HG03139 (cell line): ENCODE measurements at regions not wholly inside any gene's neighbourhood (a gene's known extent, or its start where the extent isn't known, plus 50 kb on each side); places are given as distances from the start of the nearest gene placed in this dataset.

ENCODE experiments used
- ATAC-seq: cut with Tn5 transposase; IDR thresholded peaks from one replicate; pipeline ENCODE4 v1.9.1; 2021; ENCODE audit not compliant: unreplicated experiment

- ATAC-seq = no peak
These were observed 186.8 kb downstream of the ZEB2 start for GRCh38 chr2:144333143-144333555.

DNA sequence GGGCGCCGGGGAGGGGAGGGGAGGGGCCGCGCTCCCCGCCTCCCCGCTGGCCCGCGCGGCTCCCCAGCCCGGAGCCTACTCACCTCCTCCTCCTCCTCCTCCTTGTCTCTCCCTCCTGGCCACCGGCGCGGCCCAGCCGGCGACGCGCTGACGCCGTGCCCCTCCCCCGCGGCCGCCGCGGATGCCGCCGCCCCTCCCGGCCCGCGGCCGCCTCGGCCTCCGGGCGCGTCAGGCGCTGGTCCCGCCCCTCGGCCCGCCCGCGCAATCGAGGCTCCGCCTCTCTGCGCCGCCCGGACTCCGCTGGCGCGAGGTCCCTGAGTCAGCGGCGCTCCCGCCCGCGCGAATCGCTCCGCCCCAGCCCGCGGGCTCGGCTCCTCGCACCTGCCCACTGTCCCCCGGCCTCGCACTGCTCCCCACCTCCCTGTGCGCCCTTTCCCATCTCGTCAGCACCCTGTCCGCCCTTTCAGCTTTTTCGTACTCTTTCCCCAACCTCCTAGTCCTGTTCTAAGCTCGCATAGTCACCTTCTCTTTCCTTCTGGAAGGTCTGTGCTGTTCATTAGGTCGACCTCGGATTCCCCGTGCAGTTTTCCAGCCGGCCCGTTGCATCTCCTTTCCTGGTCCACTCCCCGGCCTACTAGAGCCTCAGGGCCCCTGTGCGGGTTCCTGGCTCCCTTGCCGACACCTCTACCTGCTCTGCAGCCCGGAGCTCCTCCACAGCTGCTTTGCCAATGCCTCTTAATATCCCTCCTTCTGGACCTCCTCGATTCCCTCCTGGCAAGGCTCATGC is 187.4 kb downstream of the ZEB2 start:
- peak; percentile 82 for ATAC-seq

DNA sequence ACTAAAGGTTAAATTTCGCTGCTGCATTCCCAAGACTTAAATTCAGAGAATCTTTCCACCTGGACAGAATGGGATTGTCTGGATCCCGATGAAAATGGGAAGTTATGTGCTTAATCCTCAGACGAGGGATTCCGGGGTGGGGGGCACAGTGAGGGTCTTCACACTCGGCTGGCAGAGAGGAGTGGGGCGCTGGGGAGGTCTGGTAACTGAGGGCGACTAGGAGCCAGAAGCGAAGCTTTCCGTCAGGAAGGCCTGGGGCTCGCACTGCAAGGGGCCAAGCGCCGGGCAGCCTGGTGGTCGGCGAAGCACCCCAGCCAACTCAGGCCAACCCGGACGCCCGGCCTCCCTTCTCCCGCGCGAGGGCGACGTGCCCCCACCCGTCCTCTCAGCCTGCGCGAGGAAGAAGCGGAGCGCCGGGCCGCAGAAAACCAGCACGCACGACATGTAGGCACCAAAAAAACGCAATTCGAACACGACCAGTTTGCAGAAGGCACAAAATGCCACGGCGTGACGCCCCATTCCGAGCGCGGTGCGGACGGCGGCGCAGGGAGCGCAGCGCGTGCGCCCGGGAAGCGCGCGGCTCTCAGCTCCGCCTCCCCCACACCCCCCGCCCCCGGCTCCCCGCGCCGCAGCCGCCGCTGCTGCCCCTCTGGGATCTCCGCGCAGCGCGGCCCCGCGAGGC is 188.1 kb downstream of the ZEB2 start:
- ATAC-seq = peak; percentile 35

DNA sequence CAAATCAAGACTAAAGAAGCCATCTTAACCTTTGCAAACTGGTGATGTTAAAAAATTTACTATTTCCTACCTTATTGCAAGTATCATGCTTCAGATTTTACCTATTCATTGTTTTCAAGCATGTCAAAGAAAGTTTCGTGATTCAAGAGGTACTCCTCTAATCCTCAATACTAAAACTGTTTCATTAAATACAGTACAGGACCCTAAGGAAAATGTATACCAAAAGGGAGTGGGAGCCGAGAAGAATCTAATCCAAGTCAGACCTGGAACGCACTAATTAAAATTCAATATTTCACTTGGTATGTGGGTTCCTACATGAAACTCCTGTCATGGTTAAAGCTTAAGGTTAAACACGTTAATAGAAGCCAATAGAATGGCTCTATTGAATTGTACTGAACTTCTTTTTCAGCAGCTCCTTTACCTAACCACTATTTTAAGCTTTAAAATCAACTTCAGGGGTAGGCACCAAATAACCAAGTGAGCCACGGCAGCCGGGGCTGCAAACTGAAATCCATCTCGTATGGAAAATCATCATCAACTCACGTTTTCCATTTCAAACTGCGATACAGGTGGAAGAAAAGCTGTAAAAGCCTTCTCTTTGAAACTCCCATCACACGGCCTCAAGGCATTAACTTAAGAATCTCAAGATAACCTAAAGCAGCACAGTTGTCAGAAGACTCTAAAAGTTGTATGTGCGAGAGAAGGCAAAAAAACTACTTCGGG is 188.8 kb downstream of the ZEB2 start:
- ATAC-seq = no peak

GRCh38 chr2:144329472-144329871 is 190.4 kb downstream of the ZEB2 start:
- no peak for ATAC-seq

- ATAC-seq = no peak
These were observed 191.0 kb downstream of the ZEB2 start for GRCh38 chr2:144328938-144329337.

DNA sequence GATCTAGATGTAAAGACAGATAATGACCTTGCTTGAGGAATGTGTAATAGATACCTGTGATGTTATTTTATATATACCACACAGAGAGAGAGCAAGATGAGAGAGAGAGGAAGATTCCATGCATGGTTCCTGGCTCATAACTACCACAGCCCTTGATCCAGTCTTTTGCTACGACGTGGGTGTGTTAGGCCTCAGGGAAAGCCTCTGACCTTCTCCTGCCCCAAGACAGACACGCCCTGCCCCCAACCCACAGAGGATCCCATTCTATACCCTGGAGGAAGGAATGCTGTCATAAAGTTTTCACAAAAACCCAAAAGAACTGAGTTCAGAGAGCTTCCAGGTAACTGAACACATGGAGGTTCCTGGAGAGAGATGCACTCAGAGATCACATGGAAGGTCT is 193.1 kb downstream of the ZEB2 start:
- no peak for ATAC-seq

- peak; percentile 61 for ATAC-seq
These were observed 194.8 kb downstream of the ZEB2 start for GRCh38 chr2:144325086-144325485.

DNA sequence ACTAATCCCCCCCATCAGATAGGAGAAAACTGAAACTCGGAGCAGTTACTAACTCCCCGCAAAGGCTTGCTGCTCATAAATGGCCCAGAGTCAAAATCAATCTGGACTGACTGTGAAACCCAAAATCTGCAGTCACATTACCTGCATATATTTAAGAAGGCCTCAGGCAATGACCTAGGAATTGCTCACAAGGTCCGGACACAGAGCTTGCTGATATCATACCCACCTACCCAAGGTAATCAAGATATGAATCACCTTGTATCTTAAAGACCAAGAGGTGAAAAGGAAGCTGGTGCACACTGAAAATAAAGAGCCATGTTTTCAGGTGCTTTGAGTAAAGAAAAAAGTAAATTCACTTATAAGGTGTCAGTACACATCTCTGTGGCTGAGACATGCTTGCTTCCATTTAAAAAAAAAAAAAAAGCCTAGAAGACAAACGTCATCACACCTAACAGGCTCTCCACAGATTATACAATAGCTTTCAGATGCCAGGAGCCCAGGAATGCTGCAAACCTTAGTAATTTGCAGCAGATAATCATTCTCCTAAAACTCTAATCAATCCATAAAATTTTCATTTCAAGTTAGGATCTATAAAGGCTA is 195.4 kb downstream of the ZEB2 start:
- no peak for ATAC-seq

GRCh38 chr2:144323946-144324345 is 196.0 kb downstream of the ZEB2 start:
- no peak for ATAC-seq

GRCh38 chr2:144322379-144322778 is 197.5 kb downstream of the ZEB2 start:
- no peak for ATAC-seq

DNA sequence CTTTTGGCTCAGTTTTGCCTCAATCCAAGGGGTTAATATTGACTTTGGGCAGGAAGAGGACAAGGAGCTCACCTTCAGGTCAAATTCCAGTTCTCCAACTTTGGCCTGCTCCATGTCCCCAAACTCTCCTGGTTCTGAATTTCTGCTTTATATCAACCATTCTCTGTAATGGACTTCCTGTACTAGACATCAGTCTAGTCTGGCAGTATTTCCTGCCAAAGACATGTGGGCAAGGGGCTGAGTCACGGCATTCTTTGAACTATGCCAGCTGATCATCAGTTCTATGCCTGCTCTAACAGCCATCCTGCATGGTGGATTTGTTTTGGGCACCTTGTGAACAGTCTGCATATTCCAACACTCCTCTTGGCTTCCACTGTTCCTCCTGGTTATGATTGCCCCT is 199.4 kb downstream of the ZEB2 start:
- no peak for ATAC-seq

GRCh38 chr2:144317071-144317738 is 202.7 kb downstream of the ZEB2 start:
- no peak for ATAC-seq

DNA sequence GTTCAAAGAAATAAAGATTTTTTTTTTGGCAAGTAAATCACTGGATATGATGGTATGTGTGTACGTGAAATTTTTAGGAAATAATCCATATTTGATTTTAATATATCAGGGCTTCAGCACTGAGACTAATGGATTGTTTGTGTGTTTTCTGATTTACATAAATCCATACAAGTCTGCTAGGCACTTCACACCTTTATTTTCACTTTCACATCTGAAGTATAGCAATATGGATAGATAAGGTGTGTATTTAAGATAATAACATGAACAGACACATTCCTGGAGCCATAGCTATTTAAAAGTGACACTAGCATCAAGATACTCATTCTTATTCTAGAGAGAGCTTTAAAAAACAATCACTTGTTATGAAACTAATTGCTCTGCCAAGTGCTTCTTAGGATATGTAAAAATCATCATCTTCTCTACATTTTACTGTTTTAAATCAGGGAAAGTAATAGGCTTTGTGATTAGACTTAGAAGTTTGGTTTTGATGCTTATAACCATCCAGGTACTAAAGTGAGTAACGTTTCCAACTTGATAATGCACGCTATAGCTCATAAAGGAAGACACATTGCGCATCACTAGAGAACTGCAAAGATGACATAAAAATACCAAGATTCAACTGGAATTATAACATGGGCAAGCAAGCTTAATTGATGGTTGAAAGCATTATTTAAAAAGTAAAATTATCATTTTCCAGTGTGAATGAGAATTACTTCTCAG is 208.9 kb downstream of the ZEB2 start:
- no peak for ATAC-seq

DNA sequence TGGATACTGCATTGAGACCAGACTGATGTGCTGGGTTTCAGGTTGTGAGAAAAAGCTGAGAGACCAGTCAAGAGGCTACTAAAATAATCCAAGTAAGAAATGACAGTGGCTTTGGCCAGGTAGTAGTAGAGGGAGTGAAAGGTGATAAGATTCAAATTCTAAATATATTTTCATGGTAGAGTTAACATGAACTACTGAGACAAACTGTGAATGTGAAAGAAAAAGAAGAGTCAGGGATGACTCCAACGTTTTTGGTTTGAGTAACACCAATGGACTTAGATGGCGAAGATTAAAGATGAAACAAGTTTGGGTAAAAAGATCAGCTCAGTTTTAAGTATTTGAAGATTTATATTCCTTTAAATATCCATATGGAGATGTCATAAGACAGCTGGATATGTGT is 209.4 kb downstream of the ZEB2 start:
- no peak for ATAC-seq

DNA sequence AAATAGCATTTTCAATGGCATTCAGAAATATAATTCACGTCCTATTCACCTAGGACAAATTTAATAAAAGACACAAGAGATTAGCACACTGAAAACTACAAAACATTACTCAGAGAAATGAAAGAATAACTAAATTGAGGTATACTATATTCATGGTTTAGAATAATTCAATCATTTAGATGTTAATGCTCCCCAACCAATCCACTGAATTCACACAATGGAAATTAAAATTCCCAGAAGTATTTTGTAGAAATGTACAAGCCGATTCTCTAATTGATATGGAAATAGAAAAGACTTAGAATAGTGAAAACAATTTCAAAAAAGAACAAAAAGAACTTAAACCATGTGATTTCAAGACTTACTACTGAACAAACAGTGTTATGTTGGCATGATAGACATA is 212.2 kb downstream of the ZEB2 start:
- ATAC-seq = no peak

GRCh38 chr2:144304202-144304601 is 215.7 kb downstream of the ZEB2 start:
- no peak for ATAC-seq

- ATAC-seq = no peak
These were observed 219.3 kb downstream of the ZEB2 start for GRCh38 chr2:144300632-144301031.

DNA sequence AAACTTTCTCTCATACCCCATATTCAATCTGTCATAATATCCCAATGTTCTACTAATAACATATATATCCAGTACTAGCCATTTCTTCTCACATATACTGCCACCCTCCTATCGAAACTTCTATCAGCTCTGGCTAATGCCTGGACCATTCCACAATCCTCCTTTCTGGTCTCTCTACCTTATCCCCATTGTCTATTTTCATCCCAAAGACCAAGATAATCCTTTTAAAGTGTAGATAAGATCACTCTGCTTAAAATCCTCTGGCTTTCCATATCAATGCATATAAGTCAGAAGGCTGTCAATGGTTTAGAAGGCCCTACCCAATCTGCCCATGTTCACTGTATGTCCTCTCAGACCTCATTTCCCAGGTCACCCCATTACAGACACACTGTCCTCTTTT is 229.6 kb downstream of the ZEB2 start:
- ATAC-seq = no peak

GRCh38 chr2:144288438-144288837 is 231.5 kb downstream of the ZEB2 start:
- no peak for ATAC-seq
